T-helper 1 cell treated with Interleukin-12 subunit alpha and Interleukin-12 subunit beta and Interleukin-4 antibody, amounts not matched to agents 30 μg/mL and 1 μg/mL, for 36 hours (primary cell): ENCODE measurements at regions not wholly inside any gene's neighbourhood (a gene's known extent, or its start where the extent isn't known, plus 50 kb on each side); places are given as distances from the start of the nearest gene placed in this dataset.

Experiments
- H3K27ac Mint-ChIP-seq: one replicate; pipeline ENCODE4 v1.8.0; 2021; ENCODE audit warnings: mild to moderate bottlenecking, mixed read lengths
- H3K27me3 Mint-ChIP-seq: one replicate; pipeline ENCODE4 v1.8.0; 2021; ENCODE audit warnings: low read depth, mixed read lengths
- H3K36me3 Mint-ChIP-seq: one replicate; pipeline ENCODE4 v1.8.0; 2021; ENCODE audit warnings: low read depth, mixed read lengths
- H3K4me1 Mint-ChIP-seq: one replicate; pipeline ENCODE4 v1.8.0; 2021; ENCODE audit warnings: low read depth, mixed read lengths
- H3K4me3 Mint-ChIP-seq: one replicate; pipeline ENCODE4 v1.8.0; 2021; ENCODE audit warnings: mild to moderate bottlenecking, moderate library complexity, mixed read lengths
- H3K9me3 Mint-ChIP-seq: one replicate; pipeline ENCODE4 v1.8.0; 2021; ENCODE audit warnings: mixed read lengths

GRCh38 chr11:69905611-69906452, 86.6 kb upstream of the FGF3 start:
- no peaks in the 10 kb centered on the region for H3K9me3 Mint-ChIP-seq
- H3K27me3 Mint-ChIP-seq = no peaks in the 10 kb centered on the region
- no peaks in the 10 kb centered on the region for H3K36me3 Mint-ChIP-seq
- no peaks in the 10 kb centered on the region for H3K4me1 Mint-ChIP-seq
- no peak overlapping the region for H3K4me3 Mint-ChIP-seq
- H3K27ac Mint-ChIP-seq = no peak overlapping the region

- Mint-ChIP-seq H3K4me1 (no peaks in the 10 kb centered on the region), H3K36me3 (no peaks in the 10 kb centered on the region), H3K4me3 (no peak overlapping the region), H3K9me3 (no peaks in the 10 kb centered on the region), H3K27me3 (no peaks in the 10 kb centered on the region), H3K27ac (no peak overlapping the region)
Measured at GRCh38 chr11:69906453-69906907, 87.3 kb upstream of the FGF3 start.

GRCh38 chr11:69907611-69908010, 88.4 kb upstream of the FGF3 start:
- H3K27me3 Mint-ChIP-seq = no peaks in the 10 kb centered on the region
- H3K27ac Mint-ChIP-seq = no peak overlapping the region
- no peak overlapping the region for H3K4me3 Mint-ChIP-seq
- no peaks in the 10 kb centered on the region for H3K36me3 Mint-ChIP-seq
- no peaks in the 10 kb centered on the region for H3K4me1 Mint-ChIP-seq
- no peaks in the 10 kb centered on the region for H3K9me3 Mint-ChIP-seq

- no peaks in the 10 kb centered on the region for H3K4me1 Mint-ChIP-seq
- no peaks in the 10 kb centered on the region for H3K27me3 Mint-ChIP-seq
- no peaks in the 10 kb centered on the region for H3K36me3 Mint-ChIP-seq
- H3K9me3 Mint-ChIP-seq = no peaks in the 10 kb centered on the region
- no peak overlapping the region for H3K4me3 Mint-ChIP-seq
- no peak overlapping the region for H3K27ac Mint-ChIP-seq
Measured at GRCh38 chr11:69908511-69909220, 89.5 kb upstream of the FGF3 start.

- no peaks in the 10 kb centered on the region for H3K27me3 Mint-ChIP-seq
- H3K4me1 Mint-ChIP-seq = no peaks in the 10 kb centered on the region
- H3K27ac Mint-ChIP-seq = no peak overlapping the region
- no peaks in the 10 kb centered on the region for H3K9me3 Mint-ChIP-seq
- H3K4me3 Mint-ChIP-seq = no peak overlapping the region
- no peaks in the 10 kb centered on the region for H3K36me3 Mint-ChIP-seq
Measured at GRCh38 chr11:69909561-69910518, 90.6 kb upstream of the FGF3 start.

GRCh38 chr11:69910519-69911309, 91.5 kb upstream of the FGF3 start:
- Mint-ChIP-seq H3K4me3 (no peak overlapping the region), H3K36me3 (no peaks in the 10 kb centered on the region), H3K27me3 (no peaks in the 10 kb centered on the region), H3K9me3 (no peaks in the 10 kb centered on the region), H3K27ac (no peak overlapping the region), H3K4me1 (no peaks in the 10 kb centered on the region)

GRCh38 chr11:69911310-69912160, 92.3 kb upstream of the FGF3 start:
- H3K36me3 Mint-ChIP-seq = no peaks in the 10 kb centered on the region
- no peaks in the 10 kb centered on the region for H3K27me3 Mint-ChIP-seq
- H3K9me3 Mint-ChIP-seq = no peaks in the 10 kb centered on the region
- no peak overlapping the region for H3K4me3 Mint-ChIP-seq
- no peaks in the 10 kb centered on the region for H3K4me1 Mint-ChIP-seq
- no peak overlapping the region for H3K27ac Mint-ChIP-seq

- H3K9me3 Mint-ChIP-seq = no peaks in the 10 kb centered on the region
- H3K4me1 Mint-ChIP-seq = no peaks in the 10 kb centered on the region
- H3K27ac Mint-ChIP-seq = no peak overlapping the region
- no peaks in the 10 kb centered on the region for H3K36me3 Mint-ChIP-seq
- no peak overlapping the region for H3K4me3 Mint-ChIP-seq
- no peaks in the 10 kb centered on the region for H3K27me3 Mint-ChIP-seq
Measured at GRCh38 chr11:69912161-69912910, 93.1 kb upstream of the FGF3 start.

GRCh38 chr11:69912911-69913451, 93.8 kb upstream of the FGF3 start:
- H3K4me3 Mint-ChIP-seq = no peak overlapping the region
- no peaks in the 10 kb centered on the region for H3K4me1 Mint-ChIP-seq
- no peak overlapping the region for H3K27ac Mint-ChIP-seq
- H3K27me3 Mint-ChIP-seq = peaks cover 3% of the 10 kb centered on the region
- no peaks in the 10 kb centered on the region for H3K9me3 Mint-ChIP-seq
- H3K36me3 Mint-ChIP-seq = no peaks in the 10 kb centered on the region

- Mint-ChIP-seq H3K4me3 (no peak overlapping the region), H3K27me3 (peaks cover 3% of the 10 kb centered on the region), H3K36me3 (no peaks in the 10 kb centered on the region), H3K27ac (no peak overlapping the region), H3K4me1 (no peaks in the 10 kb centered on the region), H3K9me3 (no peaks in the 10 kb centered on the region)
Measured at GRCh38 chr11:69913591-69914285, 94.5 kb upstream of the FGF3 start.

- no peaks in the 10 kb centered on the region for H3K9me3 Mint-ChIP-seq
- no peak overlapping the region for H3K4me3 Mint-ChIP-seq
- H3K4me1 Mint-ChIP-seq = no peaks in the 10 kb centered on the region
- H3K27me3 Mint-ChIP-seq = peaks cover 3% of the 10 kb centered on the region
- H3K27ac Mint-ChIP-seq = no peak overlapping the region
- no peaks in the 10 kb centered on the region for H3K36me3 Mint-ChIP-seq
Measured at GRCh38 chr11:69914286-69915150, 95.3 kb upstream of the FGF3 start.
